Sigmoid colon (tissue), 3 donors: ENCODE measurements at regions not wholly inside any gene's neighbourhood (a gene's known extent, or its start where the extent isn't known, plus 50 kb on each side); places are given as distances from the start of the nearest gene placed in this dataset.

ENCODE experiments used
- CTCF ChIP-seq, 4 experiments: fragments of 450-650 bp in 3 of 4; fragments of 200-600 bp in 1 of 4; IDR thresholded peaks; one replicate each; pipeline ENCODE4 v1.5.1; 2016 to 2019; ENCODE audit warnings: antibody characterized with exemption in 4 of 4, mild to moderate bottlenecking in 3 of 4, moderate library complexity in 2 of 4
- POLR2A ChIP-seq, 2 donors: fragments of 450-650 bp; IDR thresholded peaks; one replicate each; pipeline ENCODE4 v1.6.1; 2016; ENCODE audit warnings: antibody characterized with exemption in 2 of 2, mild to moderate bottlenecking in 2 of 2, moderate library complexity in 2 of 2

- TF ChIP-seq POLR2A (IDR thresholded peaks at IDR 0.05), result no peak
- no peak for TF ChIP-seq CTCF (IDR thresholded peaks at IDR 0.05)
Measured at GRCh38 chr12:127830730-127831129, 436.2 kb upstream of the TMEM132C start.
